Liver (tissue), 8 donors: ENCODE measurements at regions not wholly inside any gene's neighbourhood (a gene's known extent, or its start where the extent isn't known, plus 50 kb on each side); places are given as distances from the start of the nearest gene placed in this dataset.

Source experiments
- DNase-seq: peaks from one replicate; pipeline ENCODE4 v3.0.0-alpha.2; 2017; ENCODE audit warnings: low spot score
- H3K27ac ChIP-seq, 2 donors: one replicate each; pipeline ENCODE4 v1.7.0; 2013; ENCODE audit warnings: inconsistent platforms in 2 of 2, low read length in 2 of 2, control low read depth in 1 of 2, low read depth in 1 of 2, mild to moderate bottlenecking in 1 of 2
- H3K27me3 ChIP-seq, 4 donors: one replicate each; pipeline versions ENCODE4 v1.6.1 to v1.7.0; 2013; ENCODE audit warnings: low read length in 3 of 4, inconsistent platforms in 1 of 4, mild to moderate bottlenecking in 1 of 4, moderate library complexity in 1 of 4; ENCODE audit not compliant: control insufficient read depth in 4 of 4, insufficient read depth in 4 of 4
- H3K36me3 ChIP-seq, 4 donors: one replicate each; pipeline versions ENCODE4 v1.6.1 to v1.7.0; 2013; ENCODE audit warnings: low read length in 3 of 4, mild to moderate bottlenecking in 3 of 4, low read depth in 1 of 4, moderate library complexity in 1 of 4; ENCODE audit not compliant: control insufficient read depth in 4 of 4, insufficient read depth in 3 of 4
- H3K4me1 ChIP-seq, 4 donors: one replicate each; pipeline versions ENCODE4 v1.6.1 to v1.7.0; 2013; ENCODE audit warnings: low read length in 3 of 4, mild to moderate bottlenecking in 3 of 4, moderate library complexity in 1 of 4; ENCODE audit not compliant: control insufficient read depth in 4 of 4, insufficient read depth in 4 of 4
- H3K4me3 ChIP-seq, 3 donors: one replicate each; pipeline versions ENCODE4 v1.6.1 to v1.7.0; 2013; ENCODE audit warnings: low read length in 3 of 3, control low read depth in 1 of 3, low read depth in 1 of 3, mild to moderate bottlenecking in 1 of 3
- H3K9ac ChIP-seq, 2 donors: one replicate each; pipeline ENCODE4 v1.7.0; 2013; ENCODE audit warnings: low read length in 2 of 2, mild to moderate bottlenecking in 2 of 2, moderate library complexity in 2 of 2, control low read depth in 1 of 2, low read depth in 1 of 2
- H3K9me3 ChIP-seq, 4 donors: one replicate each; pipeline versions ENCODE4 v1.6.1 to v1.7.0; 2013; ENCODE audit warnings: low read length in 3 of 4; ENCODE audit not compliant: control insufficient read depth in 4 of 4
- ATF3 ChIP-seq: IDR thresholded peaks from 2 replicates; pipeline ENCODE4 v1.6.1; 2016; ENCODE audit warnings: antibody characterized with exemption
- CTCF ChIP-seq: fragments of 150-350 bp; IDR thresholded peaks from 2 replicates; pipeline ENCODE4 v1.5.1; 2017; ENCODE audit warnings: improper control_type of control experiment, low read depth, low read length; ENCODE audit not compliant: missing input control
- EGR1 ChIP-seq, 2 donors: IDR thresholded peaks; 2 replicates each; pipeline ENCODE4 v1.6.1; 2016 to 2018; ENCODE audit warnings: antibody characterized with exemption in 2 of 2, low read depth in 2 of 2
- FOXA1 ChIP-seq: IDR thresholded peaks from 2 replicates; pipeline ENCODE4 v1.6.1; 2016; ENCODE audit warnings: antibody characterized with exemption
- FOXA2 ChIP-seq: IDR thresholded peaks from 2 replicates; pipeline ENCODE4 v1.6.1; 2016; ENCODE audit warnings: antibody characterized with exemption
- GABPA ChIP-seq, 2 donors: IDR thresholded peaks in 1 of 2; conservative IDR thresholded peaks in 1 of 2; 2 replicates each; pipeline ENCODE4 v1.6.1; 2016; ENCODE audit warnings: antibody characterized with exemption in 2 of 2, mild to moderate bottlenecking in 1 of 2, moderate library complexity in 1 of 2
- HNF4A ChIP-seq, 2 donors: conservative IDR thresholded peaks; 2 replicates each; pipeline ENCODE4 v1.6.1; 2016; ENCODE audit warnings: antibody characterized with exemption in 2 of 2, mild to moderate bottlenecking in 2 of 2
- HNF4G ChIP-seq: IDR thresholded peaks from 2 replicates; pipeline ENCODE4 v1.6.1; 2016; ENCODE audit warnings: antibody characterized with exemption
- JUND ChIP-seq, 2 donors: IDR thresholded peaks; 2 replicates each; pipeline ENCODE4 v1.6.1; 2016; ENCODE audit warnings: antibody characterized with exemption in 2 of 2
- MAX ChIP-seq: IDR thresholded peaks from 2 replicates; pipeline ENCODE4 v1.6.1; 2016; ENCODE audit warnings: antibody characterized with exemption
- NR2F2 ChIP-seq: IDR thresholded peaks from 2 replicates; pipeline ENCODE4 v1.6.1; 2016; ENCODE audit warnings: antibody characterized with exemption
- RAD21 ChIP-seq, 2 donors: IDR thresholded peaks; 2 replicates each; pipeline ENCODE4 v1.6.1; 2016; ENCODE audit warnings: antibody characterized with exemption in 2 of 2, mild to moderate bottlenecking in 2 of 2
- REST ChIP-seq: IDR thresholded peaks from 2 replicates; pipeline ENCODE4 v1.6.1; 2016; ENCODE audit warnings: antibody characterized with exemption, mild to moderate bottlenecking
- RXRA ChIP-seq, 2 donors: IDR thresholded peaks; 2 replicates each; pipeline ENCODE4 v1.6.1; 2017 to 2018; ENCODE audit warnings: antibody characterized with exemption in 2 of 2, mild to moderate bottlenecking in 1 of 2
- SP1 ChIP-seq: IDR thresholded peaks from 2 replicates; pipeline ENCODE4 v1.6.1; 2018; ENCODE audit warnings: antibody characterized with exemption, mild to moderate bottlenecking
- TAF1 ChIP-seq: conservative IDR thresholded peaks from 2 replicates; pipeline ENCODE4 v1.6.1; 2016; ENCODE audit warnings: antibody characterized with exemption, mild to moderate bottlenecking
- YY1 ChIP-seq: IDR thresholded peaks from 2 replicates; pipeline ENCODE4 v1.6.1; 2016; ENCODE audit warnings: antibody characterized with exemption, mild to moderate bottlenecking
- ZBTB33 ChIP-seq: IDR thresholded peaks from 2 replicates; pipeline ENCODE4 v1.6.1; 2016; ENCODE audit warnings: antibody characterized with exemption
- whole genome bisulfite sequencing: extraction: QIAGEN DNeasy Blood & Tissue Kit; methylation state at CpG from one replicate; pipeline ENCODE4 v1.1.7; 2013; 5-methylcytosine and 5-hydroxymethylcytosine counted together
- donor health status: healthy.
- donor health status: healthy.
- donor health status: healthy.
- donor health status: healthy.
- donor health status: healthy.

- H3K27ac ChIP-seq: no peak overlapping the region
- H3K4me1 ChIP-seq: no peaks in the 10 kb centered on the region
- 86% methylated on average over 1 of the region's 1 CpG for WGBS
- H3K4me3 ChIP-seq: no peak overlapping the region
- H3K9ac ChIP-seq: no peak overlapping the region
- no peaks in the 10 kb centered on the region for H3K36me3 ChIP-seq
- no peaks in the 10 kb centered on the region for H3K9me3 ChIP-seq
- DNase-seq: no peak
- TF ChIP-seq HNF4A (conservative IDR thresholded peaks at IDR 0.05): no peak
- TF ChIP-seq HNF4G: no peak
- TF ChIP-seq EGR1 (IDR thresholded peaks at IDR 0.05; ENCODE audit: low read depth in 2 of 2): no peak
- TF ChIP-seq JUND (IDR thresholded peaks at IDR 0.05): no peak
- no peak for TF ChIP-seq NR2F2
- no peak for TF ChIP-seq RAD21 (IDR thresholded peaks at IDR 0.05)
- no peak for TF ChIP-seq FOXA1
- no peak for TF ChIP-seq SP1
- no peak for TF ChIP-seq YY1
- no peak for TF ChIP-seq GABPA (IDR thresholded peaks at IDR 0.05 in 1 of 2, conservative IDR thresholded peaks at IDR 0.05 in 1 of 2)
- no peak for TF ChIP-seq FOXA2
- no peak for TF ChIP-seq MAX
- TF ChIP-seq ZBTB33: no peak
- no peak for TF ChIP-seq TAF1
- no peak for TF ChIP-seq RXRA (IDR thresholded peaks at IDR 0.05)
- TF ChIP-seq REST: no peak
- TF ChIP-seq ATF3: no peak
- TF ChIP-seq CTCF: no peak
- no peaks in the 10 kb centered on the region for H3K27me3 ChIP-seq
These were observed 496.2 kb upstream of the ZMIZ1 start for GRCh38 chr10:78572565-78572964.

- Histone ChIP-seq H3K9ac (no peak overlapping the region), H3K27ac (no peak overlapping the region), H3K4me1 (no peaks in the 10 kb centered on the region), H3K27me3 (no peaks in the 10 kb centered on the region), H3K9me3 (no peaks in the 10 kb centered on the region), H3K36me3 (no peaks in the 10 kb centered on the region), H3K4me3 (no peak overlapping the region)
- 96% methylated on average over 7 of the region's 7 CpGs for WGBS
- TF ChIP-seq YY1 (no peak), NR2F2 (no peak), EGR1 (IDR thresholded peaks at IDR 0.05; ENCODE audit: low read depth in 2 of 2) (no peak), HNF4G (no peak)
- DNase-seq: no peak
These were observed 494.2 kb upstream of the ZMIZ1 start for GRCh38 chr10:78574547-78574946.
